ENCODE measurements at regions not wholly inside any gene's neighbourhood (a gene's known extent, or its start where the extent isn't known, plus 50 kb on each side); places are given as distances from the start of the nearest gene placed in this dataset.
"Not testable (repeated sequence)": the region's sequence is repeated elsewhere in the genome, so short reads cannot be mapped to it uniquely, and the experiment has no call there.

DNA sequence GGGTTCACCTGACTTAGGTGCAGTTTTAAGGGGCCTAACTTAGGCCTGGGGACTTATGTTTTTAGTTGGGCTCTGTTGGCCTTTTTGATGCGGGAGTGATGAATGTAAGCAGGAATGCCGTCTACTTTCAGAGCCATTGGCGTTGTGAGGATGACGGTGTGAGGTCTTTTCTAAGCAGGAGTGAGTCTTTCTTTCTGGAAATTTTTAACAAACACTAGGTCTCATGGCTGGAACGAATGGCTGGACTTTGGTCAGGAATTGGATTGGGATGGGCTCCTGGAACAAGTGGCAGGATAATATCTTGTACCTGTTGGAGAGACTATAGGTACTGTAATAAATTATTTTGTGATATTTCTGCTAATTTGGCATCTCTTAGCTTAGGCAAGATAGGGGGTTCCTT, 163.9 kb upstream of the CCZ1B start:
- TF ChIP-seq, protein P1, sequence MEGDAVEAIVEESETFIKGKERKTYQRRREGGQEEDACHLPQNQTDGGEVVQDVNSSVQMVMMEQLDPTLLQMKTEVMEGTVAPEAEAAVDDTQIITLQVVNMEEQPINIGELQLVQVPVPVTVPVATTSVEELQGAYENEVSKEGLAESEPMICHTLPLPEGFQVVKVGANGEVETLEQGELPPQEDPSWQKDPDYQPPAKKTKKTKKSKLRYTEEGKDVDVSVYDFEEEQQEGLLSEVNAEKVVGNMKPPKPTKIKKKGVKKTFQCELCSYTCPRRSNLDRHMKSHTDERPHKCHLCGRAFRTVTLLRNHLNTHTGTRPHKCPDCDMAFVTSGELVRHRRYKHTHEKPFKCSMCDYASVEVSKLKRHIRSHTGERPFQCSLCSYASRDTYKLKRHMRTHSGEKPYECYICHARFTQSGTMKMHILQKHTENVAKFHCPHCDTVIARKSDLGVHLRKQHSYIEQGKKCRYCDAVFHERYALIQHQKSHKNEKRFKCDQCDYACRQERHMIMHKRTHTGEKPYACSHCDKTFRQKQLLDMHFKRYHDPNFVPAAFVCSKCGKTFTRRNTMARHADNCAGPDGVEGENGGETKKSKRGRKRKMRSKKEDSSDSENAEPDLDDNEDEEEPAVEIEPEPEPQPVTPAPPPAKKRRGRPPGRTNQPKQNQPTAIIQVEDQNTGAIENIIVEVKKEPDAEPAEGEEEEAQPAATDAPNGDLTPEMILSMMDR (IDR thresholded peaks at IDR 0.05): not testable (repeated sequence)
- not testable (repeated sequence) for TF ChIP-seq POLR2A, EP300, POLR2AphosphoS5 (IDR thresholded peaks at IDR 0.05)

All from sigmoid colon (tissue), 4 donors.